ENCODE measurements at regions not wholly inside any gene's neighbourhood (a gene's known extent, or its start where the extent isn't known, plus 50 kb on each side); places are given as distances from the start of the nearest gene placed in this dataset.

- no peak for DNase-seq
- ATAC-seq = no peak
Observed at GRCh38 chr2:67977464-67977863, 85.3 kb downstream of the C1D start.

DNA sequence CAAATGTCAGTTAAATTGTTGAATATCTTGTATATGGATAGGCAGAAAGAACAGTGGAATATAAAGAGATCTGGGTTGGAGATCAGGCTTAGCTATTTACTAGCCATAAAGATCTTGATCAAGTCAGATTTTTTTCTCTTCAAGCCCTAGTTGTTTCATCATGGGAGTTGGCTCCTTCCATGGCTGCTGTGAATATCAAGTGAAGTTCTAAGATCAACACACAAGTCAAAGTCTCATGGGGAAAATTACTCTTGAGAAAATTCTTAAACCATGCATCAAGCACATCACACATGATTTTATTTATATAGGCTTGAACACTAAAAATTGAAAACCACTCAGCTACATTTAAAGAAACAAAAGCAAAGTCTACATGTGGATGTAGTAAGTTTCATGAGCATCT is 79.8 kb downstream of the C1D start:
- no peak for ATAC-seq
- no peak for DNase-seq

GRCh38 chr2:67984600-67984999 is 78.2 kb downstream of the C1D start:
- no peak for ATAC-seq
- no peak for DNase-seq

DNA sequence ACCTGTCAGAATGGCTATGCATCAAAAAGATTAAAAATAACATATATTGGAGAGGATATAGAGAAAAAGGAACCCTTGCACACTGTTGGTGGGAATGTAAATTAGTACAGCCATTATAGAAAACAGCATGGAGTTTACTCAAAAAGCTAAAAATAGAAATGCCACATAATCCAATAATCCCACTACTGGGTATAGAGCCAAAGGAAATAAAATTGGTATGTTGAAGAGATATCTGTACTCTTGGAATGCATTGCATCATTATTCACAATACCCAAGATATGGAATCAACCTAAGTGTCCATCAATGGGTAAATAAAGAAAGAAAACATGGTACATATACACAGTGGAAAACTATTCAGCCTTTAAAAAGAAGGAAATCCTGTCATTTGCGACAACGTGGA is 77.2 kb downstream of the C1D start:
- DNase-seq = no peak

GRCh38 chr2:67986258-67986657 is 76.5 kb downstream of the C1D start:
- no peak for ATAC-seq
- no peak for DNase-seq

More for the DNA sequence above, 77.2 kb downstream of the C1D start:
- ATAC-seq = no peak
